Activated naive CD8-positive, alpha-beta T cell treated with anti-CD3 and anti-CD28 coated beads, Interleukin-2, amount 10 ng/mL, durations not matched to agents 7 days and 5 days (primary cell): ENCODE measurements at regions not wholly inside any gene's neighbourhood (a gene's known extent, or its start where the extent isn't known, plus 50 kb on each side); places are given as distances from the start of the nearest gene placed in this dataset.
A peak's percentile ranks its signal among the peaks of the same experiment; 100 is the strongest.

ENCODE experiments used
- ATAC-seq: fragments of 150-1000 bp; cut with Tn5 transposase; one replicate; pipeline ENCODE4 v1.10.0; 2021; ENCODE audit warnings: low read depth, moderate library complexity
- POLR2A ChIA-PET: fragments of 350-600 bp; sonication (Branson Sonifier 250); formaldehyde crosslinking; loops from one replicate; lab custom pipeline; 2021; ENCODE audit warnings: antibody characterized with exemption; lab: Charles Lee
- DNase-seq: peaks from one replicate; pipeline ENCODE4 v3.0.0; 2021
- H3K27ac Mint-ChIP-seq: one replicate; pipeline ENCODE4 v1.8.0; 2022; ENCODE audit warnings: mild to moderate bottlenecking, mixed read lengths
- H3K27me3 Mint-ChIP-seq: one replicate; pipeline ENCODE4 v1.8.0; 2022; ENCODE audit warnings: mild to moderate bottlenecking, moderate library complexity, mixed read lengths
- H3K36me3 Mint-ChIP-seq: one replicate; pipeline ENCODE4 v1.8.0; 2021; ENCODE audit warnings: mild to moderate bottlenecking, mixed read lengths
- H3K4me1 Mint-ChIP-seq: one replicate; pipeline ENCODE4 v1.8.0; 2021; ENCODE audit warnings: mixed read lengths
- H3K4me3 Mint-ChIP-seq: one replicate; pipeline ENCODE4 v1.8.0; 2022; ENCODE audit warnings: mild to moderate bottlenecking, moderate library complexity, mixed read lengths
- H3K9me3 Mint-ChIP-seq: one replicate; pipeline ENCODE4 v1.8.0; 2021; ENCODE audit warnings: mixed read lengths

- no peak for ATAC-seq
- H3K4me3 Mint-ChIP-seq, result no peak overlapping the region
- peaks cover 7% of the 10 kb centered on the region for H3K9me3 Mint-ChIP-seq
- H3K36me3 Mint-ChIP-seq, result peaks cover 2% of the 10 kb centered on the region
- H3K4me1 Mint-ChIP-seq, result no peaks in the 10 kb centered on the region
- peaks cover 6% of the 10 kb centered on the region for H3K27me3 Mint-ChIP-seq
- H3K27ac Mint-ChIP-seq, result no peak overlapping the region
- POLR2A ChIA-PET, result no interaction called here
- DNase-seq, result no peak
Measured at GRCh38 chr6:43947860-43948259, 177.8 kb downstream of the VEGFA start.

GRCh38 chr6:43946641-43947363, 176.8 kb downstream of the VEGFA start:
- ATAC-seq (no peak), DNase-seq (no peak)
- Mint-ChIP-seq H3K9me3 (peaks cover 7% of the 10 kb centered on the region), H3K27me3 (peaks cover 3% of the 10 kb centered on the region), H3K27ac (no peak overlapping the region), H3K4me1 (no peaks in the 10 kb centered on the region), H3K36me3 (peaks cover 2% of the 10 kb centered on the region), H3K4me3 (no peak overlapping the region)
- POLR2A ChIA-PET, result no interaction called here

- Mint-ChIP-seq H3K36me3 (peaks cover 2% of the 10 kb centered on the region), H3K4me3 (no peak overlapping the region), H3K27me3 (peaks cover 3% of the 10 kb centered on the region), H3K9me3 (peaks cover 7% of the 10 kb centered on the region), H3K4me1 (no peaks in the 10 kb centered on the region), H3K27ac (no peak overlapping the region)
- ATAC-seq (no peak), DNase-seq (no peak)
- POLR2A ChIA-PET, result no interaction called here
Measured at GRCh38 chr6:43945768-43946080, 175.7 kb downstream of the VEGFA start.

- Mint-ChIP-seq H3K9me3 (peaks cover 7% of the 10 kb centered on the region), H3K27me3 (peaks cover 3% of the 10 kb centered on the region), H3K4me3 (no peak overlapping the region), H3K27ac (no peak overlapping the region), H3K36me3 (peaks cover 2% of the 10 kb centered on the region), H3K4me1 (no peaks in the 10 kb centered on the region)
- peak; percentile 2 for DNase-seq
- ATAC-seq, result no peak
- POLR2A ChIA-PET, result no interaction called here
Measured at GRCh38 chr6:43944908-43945767, 175.1 kb downstream of the VEGFA start.

- peaks cover 7% of the 10 kb centered on the region for H3K9me3 Mint-ChIP-seq
- H3K27me3 Mint-ChIP-seq, result peaks cover 3% of the 10 kb centered on the region
- no peak overlapping the region for H3K4me3 Mint-ChIP-seq
- H3K36me3 Mint-ChIP-seq, result peaks cover 2% of the 10 kb centered on the region
- ATAC-seq (no peak), DNase-seq (peak; percentile 20)
- POLR2A ChIA-PET, result no interaction called here
- H3K4me1 Mint-ChIP-seq, result no peaks in the 10 kb centered on the region
- H3K27ac Mint-ChIP-seq, result no peak overlapping the region
Measured at GRCh38 chr6:43943781-43944250, 173.8 kb downstream of the VEGFA start.

GRCh38 chr6:43943099-43943766, 173.2 kb downstream of the VEGFA start:
- peaks cover 2% of the 10 kb centered on the region for H3K36me3 Mint-ChIP-seq
- no peak for DNase-seq
- no peak overlapping the region for H3K27ac Mint-ChIP-seq
- POLR2A ChIA-PET, result no interaction called here
- peaks cover 3% of the 10 kb centered on the region for H3K27me3 Mint-ChIP-seq
- H3K4me1 Mint-ChIP-seq, result no peaks in the 10 kb centered on the region
- H3K9me3 Mint-ChIP-seq, result peaks cover 7% of the 10 kb centered on the region
- no peak overlapping the region for H3K4me3 Mint-ChIP-seq
- no peak for ATAC-seq

- peaks cover 2% of the 10 kb centered on the region for H3K36me3 Mint-ChIP-seq
- no peak for DNase-seq
- no peak overlapping the region for H3K27ac Mint-ChIP-seq
- no peak overlapping the region for H3K4me3 Mint-ChIP-seq
- ATAC-seq, result no peak
- peaks cover 7% of the 10 kb centered on the region for H3K9me3 Mint-ChIP-seq
- H3K27me3 Mint-ChIP-seq, result peaks cover 3% of the 10 kb centered on the region
- H3K4me1 Mint-ChIP-seq, result no peaks in the 10 kb centered on the region
- POLR2A ChIA-PET, result no interaction called here
Measured at GRCh38 chr6:43942616-43943015, 172.6 kb downstream of the VEGFA start.

GRCh38 chr6:43942011-43942442, 172.0 kb downstream of the VEGFA start:
- Mint-ChIP-seq H3K36me3 (peaks cover 2% of the 10 kb centered on the region), H3K4me1 (no peaks in the 10 kb centered on the region), H3K27ac (no peak overlapping the region), H3K9me3 (peaks cover 7% of the 10 kb centered on the region), H3K4me3 (no peak overlapping the region), H3K27me3 (peaks cover 3% of the 10 kb centered on the region)
- ATAC-seq (no peak), DNase-seq (no peak)
- POLR2A ChIA-PET, result no interaction called here

GRCh38 chr6:43941174-43941573, 171.2 kb downstream of the VEGFA start:
- no peak for DNase-seq
- H3K4me3 Mint-ChIP-seq, result no peak overlapping the region
- H3K36me3 Mint-ChIP-seq, result peaks cover 2% of the 10 kb centered on the region
- H3K9me3 Mint-ChIP-seq, result peaks cover 5% of the 10 kb centered on the region
- H3K27ac Mint-ChIP-seq, result no peak overlapping the region
- H3K4me1 Mint-ChIP-seq, result no peaks in the 10 kb centered on the region
- peaks cover 3% of the 10 kb centered on the region for H3K27me3 Mint-ChIP-seq
- POLR2A ChIA-PET, result no interaction called here
- ATAC-seq, result no peak

- peak; percentile 16 for DNase-seq
- no peak overlapping the region for H3K4me3 Mint-ChIP-seq
- no peak for ATAC-seq
- H3K9me3 Mint-ChIP-seq, result peaks cover 5% of the 10 kb centered on the region
- no peaks in the 10 kb centered on the region for H3K4me1 Mint-ChIP-seq
- H3K36me3 Mint-ChIP-seq, result peaks cover 2% of the 10 kb centered on the region
- H3K27ac Mint-ChIP-seq, result no peak overlapping the region
- POLR2A ChIA-PET, result interaction anchor here (1.2 kb wide), 1 partner anchor 9 kb away, joined by 3 read pairs; no protein-coding TSS in a partner anchor
- peaks cover 3% of the 10 kb centered on the region for H3K27me3 Mint-ChIP-seq
Measured at GRCh38 chr6:43940393-43941087, 170.5 kb downstream of the VEGFA start.

GRCh38 chr6:43940071-43940392, 170.0 kb downstream of the VEGFA start:
- Mint-ChIP-seq H3K4me1 (no peaks in the 10 kb centered on the region), H3K27me3 (peaks cover 3% of the 10 kb centered on the region), H3K36me3 (peaks cover 2% of the 10 kb centered on the region), H3K4me3 (no peak overlapping the region), H3K9me3 (peaks cover 1% of the 10 kb centered on the region), H3K27ac (no peak overlapping the region)
- POLR2A ChIA-PET, result interaction anchor here (1.2 kb wide), 1 partner anchor 10 kb away, joined by 3 read pairs; no protein-coding TSS in a partner anchor
- ATAC-seq (no peak), DNase-seq (no peak)

GRCh38 chr6:43939281-43940070, 169.5 kb downstream of the VEGFA start:
- POLR2A ChIA-PET, result interaction anchor here (1.2 kb wide), 1 partner anchor 10 kb away, joined by 3 read pairs; no protein-coding TSS in a partner anchor
- Mint-ChIP-seq H3K4me3 (no peak overlapping the region), H3K27me3 (peaks cover 2% of the 10 kb centered on the region), H3K36me3 (peaks cover 2% of the 10 kb centered on the region), H3K4me1 (no peaks in the 10 kb centered on the region), H3K27ac (no peak overlapping the region), H3K9me3 (no peaks in the 10 kb centered on the region)
- ATAC-seq, result no peak
- peak; percentile 19 for DNase-seq
